SK-N-SH (cell line): ENCODE measurements at regions not wholly inside any gene's neighbourhood (a gene's known extent, or its start where the extent isn't known, plus 50 kb on each side); places are given as distances from the start of the nearest gene placed in this dataset.

Experiments
- CTCF ChIA-PET: fragments of 300-600, 350-600 bp; formaldehyde crosslinking; extraction: SDS; loops from one replicate; lab custom pipeline; 2021; lab: Yijun Ruan, JAX
- POLR2A ChIA-PET: fragments of 350-600 bp; sonication (Branson Sonifier 250); formaldehyde crosslinking; extraction: SDS; loops from one replicate; lab custom pipeline; 2020; ENCODE audit warnings: antibody characterized with exemption, inconsistent platforms; lab: Yijun Ruan, JAX
- DNase-seq: peaks from one replicate; pipeline ENCODE4 v3.0.0; 2012
- H2AFZ ChIP-seq: fragments of 200-600 bp; sonication (generic); 2 replicates; pipeline ENCODE4 v1.8.1; 2016; ENCODE audit warnings: antibody characterized with exemption, mild to moderate bottlenecking, low read depth
- H3F3A ChIP-seq: fragments of 200-600 bp; sonication (generic); replicated peaks from 2 replicates; pipeline ENCODE3; 2016; ENCODE audit warnings: antibody characterized with exemption, mild to moderate bottlenecking; ENCODE audit not compliant: insufficient read depth
- H3K27ac ChIP-seq, 2 experiments: fragments of 200-500 bp in 1 of 2; fragments of 200-600 bp in 1 of 2; sonication (Bioruptor generic) in 1 of 2; sonication (generic), shearing (Covaris generic) in 1 of 2; 2 replicates each; pipeline versions ENCODE4 v1.5.1 to v1.6.1; 2014 to 2016; ENCODE audit warnings: low read depth in 2 of 2, inconsistent platforms in 1 of 2, low read length in 1 of 2, mild to moderate bottlenecking in 1 of 2, mixed read lengths in 1 of 2
- H3K27me3 ChIP-seq: fragments of 200-600 bp; sonication (generic), shearing (Covaris generic); 2 replicates; pipeline ENCODE4 v1.6.1; 2016; ENCODE audit warnings: mixed run types; ENCODE audit not compliant: insufficient read depth
- H3K36me3 ChIP-seq, 2 experiments: fragments of 200-500 bp in 1 of 2; fragments of 200-600 bp in 1 of 2; sonication (Bioruptor generic) in 1 of 2; sonication (generic) in 1 of 2; replicated peaks in 1 of 2; 2 replicates each; pipeline versions ENCODE3 to v1.5.1; 2014 to 2016; ENCODE audit warnings: low read length in 1 of 2, mild to moderate bottlenecking in 1 of 2; ENCODE audit not compliant: insufficient read depth in 2 of 2, control insufficient read depth in 1 of 2
- H3K4me1 ChIP-seq, 2 experiments: fragments of 200-500 bp in 1 of 2; fragments of 200-600 bp in 1 of 2; sonication (Bioruptor generic) in 1 of 2; sonication (generic), shearing (Covaris generic) in 1 of 2; 2 replicates each; pipeline versions ENCODE4 v1.5.1 to v1.6.1; 2014 to 2016; ENCODE audit warnings: low read depth in 1 of 2, low read length in 1 of 2, mixed run types in 1 of 2; ENCODE audit not compliant: insufficient read depth in 2 of 2, control insufficient read depth in 1 of 2
- H3K4me2 ChIP-seq: fragments of 200-600 bp; sonication (generic), shearing (Covaris generic); 2 replicates; pipeline ENCODE4 v1.6.1; 2017; ENCODE audit warnings: mixed run types
- H3K4me3 ChIP-seq, 2 experiments: fragments of 200-500 bp in 1 of 2; fragments of 200-600 bp in 1 of 2; sonication (Bioruptor generic) in 1 of 2; sonication (generic), shearing (Covaris generic) in 1 of 2; 2 replicates each; pipeline versions ENCODE4 v1.5.1 to v1.8.1; 2014 to 2016; ENCODE audit warnings: low read depth in 2 of 2, inconsistent platforms in 1 of 2, low read length in 1 of 2, mild to moderate bottlenecking in 1 of 2, mixed read lengths in 1 of 2, moderate library complexity in 1 of 2
- H3K79me2 ChIP-seq: fragments of 200-600 bp; sonication (generic); 2 replicates; pipeline ENCODE4 v1.8.1; 2017; ENCODE audit warnings: mild to moderate bottlenecking; ENCODE audit not compliant: insufficient read depth
- H3K9ac ChIP-seq: fragments of 200-600 bp; sonication (generic); 2 replicates; pipeline ENCODE4 v1.6.1; 2017; ENCODE audit warnings: mixed run types
- H3K9me2 ChIP-seq: fragments of 200-600 bp; sonication (generic); 2 replicates; pipeline ENCODE4 v1.6.1; 2017; ENCODE audit warnings: mixed run types
- H3K9me3 ChIP-seq: fragments of 200-600 bp; sonication (generic); 2 replicates; pipeline ENCODE4 v1.6.1; 2017; ENCODE audit warnings: mixed run types, mild to moderate bottlenecking, moderate library complexity
- H4K20me1 ChIP-seq: fragments of 200-600 bp; sonication (generic); 2 replicates; pipeline ENCODE4 v1.6.1; 2017; ENCODE audit warnings: mild to moderate bottlenecking, mixed run types; ENCODE audit not compliant: insufficient read depth
- CHD2 ChIP-seq: fragments of 150-350 bp; IDR thresholded peaks from 2 replicates; pipeline ENCODE4 v1.6.1; 2018; ENCODE audit warnings: low read length; ENCODE audit not compliant: partially characterized antibody
- EZH2phosphoT487 ChIP-seq: fragments of 200-600 bp; sonication (generic); IDR thresholded peaks from 2 replicates; pipeline ENCODE4 v1.6.1; 2017; ENCODE audit warnings: low read depth, mixed run types, mild to moderate bottlenecking, antibody characterized with exemption, moderate library complexity, borderline replicate concordance
- FOSL2 ChIP-seq: IDR thresholded peaks from 2 replicates; pipeline ENCODE4 v1.4.0; 2012; ENCODE audit warnings: low read depth, mild to moderate bottlenecking, moderate library complexity, borderline replicate concordance
- FOXJ3 ChIP-seq: sonication (generic); formaldehyde crosslinking; IDR thresholded peaks from 2 replicates; pipeline ENCODE4 v1.5.1; 2020; ENCODE audit warnings: mild to moderate bottlenecking, missing genetic modification reagents
- FOXM1 ChIP-seq: IDR thresholded peaks from 2 replicates; pipeline ENCODE4 v1.4.0; 2012; ENCODE audit warnings: low read depth, mild to moderate bottlenecking
- GABPA ChIP-seq: IDR thresholded peaks from 2 replicates; pipeline ENCODE4 v1.4.0; 2012; ENCODE audit warnings: low read depth, mild to moderate bottlenecking
- MEF2A ChIP-seq: IDR thresholded peaks from 2 replicates; pipeline ENCODE4 v1.4.0; 2012; ENCODE audit warnings: low read depth, borderline replicate concordance
- RAD21 ChIP-seq: IDR thresholded peaks from 2 replicates; pipeline ENCODE4 v1.6.1; 2012; ENCODE audit warnings: mild to moderate bottlenecking, low read length
- RFX5 ChIP-seq: IDR thresholded peaks from 2 replicates; pipeline ENCODE4 v1.6.1; 2012; ENCODE audit warnings: mild to moderate bottlenecking, improper control_type of control experiment, low read length
- SMC3 ChIP-seq: IDR thresholded peaks from 2 replicates; pipeline ENCODE4 v1.6.1; 2012; ENCODE audit warnings: low read depth, low read length, improper control_type of control experiment
- TAF1 ChIP-seq: IDR thresholded peaks from 2 replicates; pipeline ENCODE4 v1.6.1; 2012; ENCODE audit warnings: low read depth, mild to moderate bottlenecking, low read length, moderate library complexity, borderline replicate concordance
- TEAD4 ChIP-seq: IDR thresholded peaks from 2 replicates; pipeline ENCODE4 v1.4.0; 2012; ENCODE audit warnings: mild to moderate bottlenecking, borderline replicate concordance; ENCODE audit not compliant: insufficient read depth
- WGBS: methylation state at CpG from one replicate; pipeline ENCODE4 v1.1.6; 2017; ENCODE audit warnings: low lambda C conversion rate; 5-methylcytosine and 5-hydroxymethylcytosine counted together
- TF ChIP-seq, protein P1 (sequence below): IDR thresholded peaks from 2 replicates; pipeline ENCODE4 v1.4.0; 2012; ENCODE audit warnings: low read depth, borderline replicate concordance
- TF ChIP-seq, protein P2 (sequence below): fragments of 200-600 bp; sonication (generic); IDR thresholded peaks from 2 replicates; pipeline ENCODE4 v1.6.1; 2017; ENCODE audit warnings: antibody characterized with exemption, mild to moderate bottlenecking, moderate library complexity
- TF ChIP-seq, protein P3 (sequence below): IDR thresholded peaks from 2 replicates; pipeline ENCODE4 v1.6.1; 2012; ENCODE audit warnings: mild to moderate bottlenecking, low read depth, low read length, moderate library complexity
- TF ChIP-seq, protein P4 (sequence below): fragments of 150-350 bp; IDR thresholded peaks from 2 replicates; pipeline ENCODE4 v1.6.1; 2017; ENCODE audit warnings: antibody characterized with exemption, low read length, low read depth, borderline replicate concordance

DNA sequence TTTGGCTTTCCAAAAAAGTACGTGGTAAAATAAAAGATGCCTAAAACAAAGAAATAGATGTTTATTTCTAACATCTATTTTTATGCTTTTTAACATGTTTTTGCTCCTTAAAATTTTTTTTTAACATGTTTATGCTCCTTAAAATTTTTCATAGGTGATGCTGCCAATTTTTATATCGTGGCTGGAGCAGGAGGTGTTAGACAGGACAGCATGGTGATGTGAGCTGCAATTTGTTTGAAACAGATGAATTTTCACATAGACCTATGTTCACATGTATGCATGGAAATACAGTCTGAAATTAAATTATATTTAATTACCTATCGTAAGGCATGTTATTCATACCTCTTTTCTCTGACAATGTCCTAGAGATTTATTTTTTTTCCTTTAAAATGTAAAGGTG, 784.8 kb downstream of the EPHA7 start:
- Histone ChIP-seq H3K9ac (no peak overlapping the region), H3F3A (no peaks in the 10 kb centered on the region), H3K27me3 (no peaks in the 10 kb centered on the region), H3K4me1 (no peaks in the 10 kb centered on the region), H3K4me3 (no peak overlapping the region), H4K20me1 (no peaks in the 10 kb centered on the region), H3K9me3 (peaks cover 5% of the 10 kb centered on the region; the same call in 1 of the 2 replicates), H3K36me3 (no peaks in the 10 kb centered on the region), H3K9me2 (no peaks in the 10 kb centered on the region), H3K79me2 (no peaks in the 10 kb centered on the region), H2AFZ (no peak overlapping the region), H3K27ac (no peak overlapping the region), H3K4me2 (no peak overlapping the region)
- ChIA-PET POLR2A (no interaction called here), CTCF (no interaction called here)
- 8% methylated on average over 3 of the region's 3 CpGs for WGBS
- no peak for DNase-seq
- no peak for TF ChIP-seq TAF1
- TF ChIP-seq RAD21: no peak
- TF ChIP-seq, protein P1, sequence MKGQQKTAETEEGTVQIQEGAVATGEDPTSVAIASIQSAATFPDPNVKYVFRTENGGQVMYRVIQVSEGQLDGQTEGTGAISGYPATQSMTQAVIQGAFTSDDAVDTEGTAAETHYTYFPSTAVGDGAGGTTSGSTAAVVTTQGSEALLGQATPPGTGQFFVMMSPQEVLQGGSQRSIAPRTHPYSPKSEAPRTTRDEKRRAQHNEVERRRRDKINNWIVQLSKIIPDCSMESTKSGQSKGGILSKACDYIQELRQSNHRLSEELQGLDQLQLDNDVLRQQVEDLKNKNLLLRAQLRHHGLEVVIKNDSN: no peak
- TF ChIP-seq SMC3: no peak
- TF ChIP-seq RFX5: no peak
- TF ChIP-seq FOSL2: no peak
- no peak for TF ChIP-seq EZH2phosphoT487
- no peak for TF ChIP-seq TEAD4
- TF ChIP-seq FOXJ3: no peak
- TF ChIP-seq CHD2: no peak
- no peak for TF ChIP-seq FOXM1
- TF ChIP-seq, protein P2, sequence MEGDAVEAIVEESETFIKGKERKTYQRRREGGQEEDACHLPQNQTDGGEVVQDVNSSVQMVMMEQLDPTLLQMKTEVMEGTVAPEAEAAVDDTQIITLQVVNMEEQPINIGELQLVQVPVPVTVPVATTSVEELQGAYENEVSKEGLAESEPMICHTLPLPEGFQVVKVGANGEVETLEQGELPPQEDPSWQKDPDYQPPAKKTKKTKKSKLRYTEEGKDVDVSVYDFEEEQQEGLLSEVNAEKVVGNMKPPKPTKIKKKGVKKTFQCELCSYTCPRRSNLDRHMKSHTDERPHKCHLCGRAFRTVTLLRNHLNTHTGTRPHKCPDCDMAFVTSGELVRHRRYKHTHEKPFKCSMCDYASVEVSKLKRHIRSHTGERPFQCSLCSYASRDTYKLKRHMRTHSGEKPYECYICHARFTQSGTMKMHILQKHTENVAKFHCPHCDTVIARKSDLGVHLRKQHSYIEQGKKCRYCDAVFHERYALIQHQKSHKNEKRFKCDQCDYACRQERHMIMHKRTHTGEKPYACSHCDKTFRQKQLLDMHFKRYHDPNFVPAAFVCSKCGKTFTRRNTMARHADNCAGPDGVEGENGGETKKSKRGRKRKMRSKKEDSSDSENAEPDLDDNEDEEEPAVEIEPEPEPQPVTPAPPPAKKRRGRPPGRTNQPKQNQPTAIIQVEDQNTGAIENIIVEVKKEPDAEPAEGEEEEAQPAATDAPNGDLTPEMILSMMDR: no peak
- no peak for TF ChIP-seq GABPA

DNA sequence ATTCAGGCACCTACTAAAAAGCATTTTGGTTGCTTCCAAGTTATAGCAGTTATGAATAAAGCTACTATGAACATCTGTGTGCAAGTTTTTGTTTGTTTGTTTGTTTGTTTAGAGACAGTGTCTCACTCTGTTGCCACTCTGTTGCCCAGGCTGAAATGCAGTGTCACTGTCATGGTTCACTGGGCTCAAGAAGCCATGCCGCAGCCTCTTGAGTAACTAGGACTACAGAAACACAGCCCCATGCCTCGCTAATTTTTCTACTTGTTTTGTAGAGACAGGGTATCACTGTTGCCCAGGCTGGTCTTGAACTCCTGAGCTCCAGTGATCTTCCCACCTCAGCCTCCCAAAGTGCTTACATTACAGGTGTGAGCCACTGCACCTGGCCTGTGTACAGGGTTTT, 795.9 kb downstream of the EPHA7 start:
- Histone ChIP-seq H3K27ac (no peak overlapping the region), H4K20me1 (no peaks in the 10 kb centered on the region), H3K9me3 (no peaks in the 10 kb centered on the region), H3K36me3 (no peaks in the 10 kb centered on the region), H3K27me3 (no peaks in the 10 kb centered on the region), H2AFZ (no peak overlapping the region), H3F3A (no peaks in the 10 kb centered on the region), H3K9ac (no peak overlapping the region), H3K79me2 (no peaks in the 10 kb centered on the region), H3K4me3 (no peak overlapping the region), H3K4me1 (no peaks in the 10 kb centered on the region), H3K9me2 (no peaks in the 10 kb centered on the region), H3K4me2 (no peak overlapping the region)
- 39% methylated on average over 2 of the region's 2 CpGs for WGBS
- TF ChIP-seq, protein P3, sequence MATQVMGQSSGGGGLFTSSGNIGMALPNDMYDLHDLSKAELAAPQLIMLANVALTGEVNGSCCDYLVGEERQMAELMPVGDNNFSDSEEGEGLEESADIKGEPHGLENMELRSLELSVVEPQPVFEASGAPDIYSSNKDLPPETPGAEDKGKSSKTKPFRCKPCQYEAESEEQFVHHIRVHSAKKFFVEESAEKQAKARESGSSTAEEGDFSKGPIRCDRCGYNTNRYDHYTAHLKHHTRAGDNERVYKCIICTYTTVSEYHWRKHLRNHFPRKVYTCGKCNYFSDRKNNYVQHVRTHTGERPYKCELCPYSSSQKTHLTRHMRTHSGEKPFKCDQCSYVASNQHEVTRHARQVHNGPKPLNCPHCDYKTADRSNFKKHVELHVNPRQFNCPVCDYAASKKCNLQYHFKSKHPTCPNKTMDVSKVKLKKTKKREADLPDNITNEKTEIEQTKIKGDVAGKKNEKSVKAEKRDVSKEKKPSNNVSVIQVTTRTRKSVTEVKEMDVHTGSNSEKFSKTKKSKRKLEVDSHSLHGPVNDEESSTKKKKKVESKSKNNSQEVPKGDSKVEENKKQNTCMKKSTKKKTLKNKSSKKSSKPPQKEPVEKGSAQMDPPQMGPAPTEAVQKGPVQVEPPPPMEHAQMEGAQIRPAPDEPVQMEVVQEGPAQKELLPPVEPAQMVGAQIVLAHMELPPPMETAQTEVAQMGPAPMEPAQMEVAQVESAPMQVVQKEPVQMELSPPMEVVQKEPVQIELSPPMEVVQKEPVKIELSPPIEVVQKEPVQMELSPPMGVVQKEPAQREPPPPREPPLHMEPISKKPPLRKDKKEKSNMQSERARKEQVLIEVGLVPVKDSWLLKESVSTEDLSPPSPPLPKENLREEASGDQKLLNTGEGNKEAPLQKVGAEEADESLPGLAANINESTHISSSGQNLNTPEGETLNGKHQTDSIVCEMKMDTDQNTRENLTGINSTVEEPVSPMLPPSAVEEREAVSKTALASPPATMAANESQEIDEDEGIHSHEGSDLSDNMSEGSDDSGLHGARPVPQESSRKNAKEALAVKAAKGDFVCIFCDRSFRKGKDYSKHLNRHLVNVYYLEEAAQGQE: no peak
- TF ChIP-seq, protein P4, sequence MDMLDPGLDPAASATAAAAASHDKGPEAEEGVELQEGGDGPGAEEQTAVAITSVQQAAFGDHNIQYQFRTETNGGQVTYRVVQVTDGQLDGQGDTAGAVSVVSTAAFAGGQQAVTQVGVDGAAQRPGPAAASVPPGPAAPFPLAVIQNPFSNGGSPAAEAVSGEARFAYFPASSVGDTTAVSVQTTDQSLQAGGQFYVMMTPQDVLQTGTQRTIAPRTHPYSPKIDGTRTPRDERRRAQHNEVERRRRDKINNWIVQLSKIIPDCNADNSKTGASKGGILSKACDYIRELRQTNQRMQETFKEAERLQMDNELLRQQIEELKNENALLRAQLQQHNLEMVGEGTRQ: no peak
- TF ChIP-seq MEF2A: no peak
- ChIA-PET CTCF (interaction anchor here (1.6 kb wide), 1 partner anchor 21 kb away, joined by 5 read pairs; no protein-coding TSS in a partner anchor), POLR2A (no interaction called here)
- no peak for DNase-seq
